GM12878 (cell line): ENCODE measurements at regions not wholly inside any gene's neighbourhood (a gene's known extent, or its start where the extent isn't known, plus 50 kb on each side); places are given as distances from the start of the nearest gene placed in this dataset.

Experiments
- ATAC-seq: fragments of 200-7000 bp; cut with Tn5 transposase; 3 replicates; pipeline ENCODE4 v1.9.1; 2020; ENCODE audit warnings: mild to moderate bottlenecking, moderate library complexity
- BruUV-seq: library from RNA; stranded (reverse); fragments of 400-500 nt; replicated peaks from 2 replicates; lab custom pipeline; 2021; lab: Mats Ljungman, UMichigan
- CTCF ChIA-PET: fragments of 300-600 bp; sonication (Branson Sonifier 250); formaldehyde crosslinking; extraction: SDS; loops from one replicate; lab custom pipeline; 2021; ENCODE audit warnings: inconsistent platforms; lab: Yijun Ruan, JAX
- POLR2A ChIA-PET: fragments of 350-600 bp; formaldehyde crosslinking; extraction: SDS; loops from one replicate; lab custom pipeline; 2021; ENCODE audit warnings: inconsistent platforms; lab: Charles Lee
- RAD21 ChIA-PET: fragments of 300-600 bp; sonication (Branson Sonifier 250); formaldehyde crosslinking; loops from one replicate; lab custom pipeline; 2023; ENCODE audit warnings: antibody characterized with exemption; ENCODE audit not compliant: unreplicated experiment; lab: Charles Lee
- SMC1A ChIA-PET: fragments of 300-600 bp; sonication (Branson Sonifier 250); formaldehyde crosslinking; loops from one replicate; lab custom pipeline; 2023; ENCODE audit not compliant: unreplicated experiment, uncharacterized antibody; lab: Charles Lee
- DNase-seq: peaks from one replicate; pipeline ENCODE4 v3.0.0-alpha.2; 2011; ENCODE audit warnings: low read depth, low spot score
- FAIRE-seq: peaks from 3 replicates; lab custom pipeline; 2011; peaks lifted over from hg19 to GRCh38; lab: Jason Lieb, UNC
- H2AFZ ChIP-seq: 2 replicates; pipeline ENCODE4 v1.6.0; 2011; ENCODE audit warnings: low read depth, low read length, control low read depth; ENCODE audit not compliant: control insufficient read depth
- H3K27ac ChIP-seq: 2 replicates; pipeline ENCODE4 v1.5.1; 2011; ENCODE audit warnings: control low read depth; ENCODE audit not compliant: control insufficient read depth, insufficient read depth
- H3K27me3 ChIP-seq, 2 experiments: replicated peaks in 1 of 2; 2 replicates each; pipeline versions ENCODE4 v1.6.0 to v1.6.1; 2011; ENCODE audit warnings: low read length in 1 of 2; ENCODE audit not compliant: control insufficient read depth in 2 of 2, insufficient read depth in 2 of 2
- H3K36me3 ChIP-seq, 2 experiments: 2 replicates each; pipeline ENCODE4 v1.5.1; 2011; ENCODE audit warnings: low read length in 1 of 2; ENCODE audit not compliant: control insufficient read depth in 2 of 2, insufficient read depth in 2 of 2
- H3K4me1 ChIP-seq: 2 replicates; pipeline ENCODE4 v1.6.1; 2011; ENCODE audit warnings: mild to moderate bottlenecking, low read length, moderate library complexity, mixed read lengths; ENCODE audit not compliant: control insufficient read depth, insufficient read depth
- H3K4me2 ChIP-seq: 2 replicates; pipeline ENCODE4 v1.6.0; 2011; ENCODE audit warnings: control low read depth; ENCODE audit not compliant: control insufficient read depth, insufficient read depth
- H3K4me3 ChIP-seq: fragments of 200-600 bp; sonication (generic); 2 replicates; pipeline ENCODE4 v1.5.1; 2016
- H3K79me2 ChIP-seq: 2 replicates; pipeline ENCODE4 v1.6.0; 2011; ENCODE audit warnings: low read length; ENCODE audit not compliant: control insufficient read depth, insufficient read depth
- H3K9ac ChIP-seq: 2 replicates; pipeline ENCODE4 v1.8.0; 2011; ENCODE audit warnings: low read length, control low read depth, mixed read lengths; ENCODE audit not compliant: control insufficient read depth, insufficient read depth
- H3K9me3 ChIP-seq: replicated peaks from 3 replicates; pipeline ENCODE4 v1.5.1; 2011; ENCODE audit warnings: mild to moderate bottlenecking, low read length; ENCODE audit not compliant: control insufficient read depth, insufficient read depth
- H4K20me1 ChIP-seq: 2 replicates; pipeline ENCODE4 v1.6.0; 2011; ENCODE audit not compliant: control insufficient read depth, insufficient read depth
- FOS ChIP-seq: IDR thresholded peaks from 3 replicates; pipeline ENCODE4 v1.6.1; 2011; ENCODE audit warnings: borderline replicate concordance; ENCODE audit not compliant: insufficient read length; ENCODE audit errors: extremely low read depth
- KDM1A ChIP-seq: fragments of 200-600 bp; sonication (generic); IDR thresholded peaks from 2 replicates; pipeline ENCODE4 v1.6.1; 2016; ENCODE audit warnings: borderline replicate concordance
- MEF2A ChIP-seq: IDR thresholded peaks from 2 replicates; pipeline ENCODE4 v1.6.1; 2011; ENCODE audit warnings: low read depth, mild to moderate bottlenecking, low read length, moderate library complexity; ENCODE audit not compliant: insufficient read depth
- POLR2A ChIP-seq: IDR thresholded peaks from 2 replicates; pipeline ENCODE4 v1.6.1; 2011; ENCODE audit warnings: low read depth, mild to moderate bottlenecking, low read length
- RELA ChIP-seq: fragments of 450-650 bp; IDR thresholded peaks from 2 replicates; pipeline ENCODE4 v1.8.0; 2014; ENCODE audit warnings: borderline replicate concordance; ENCODE audit not compliant: partially characterized antibody
- RUNX3 ChIP-seq: IDR thresholded peaks from 2 replicates; pipeline ENCODE4 v1.6.1; 2012; ENCODE audit warnings: low read length, inconsistent platforms
- SPI1 ChIP-seq: IDR thresholded peaks from 2 replicates; pipeline ENCODE4 v1.6.1; 2011; ENCODE audit warnings: low read depth, mild to moderate bottlenecking, low read length, moderate library complexity, borderline replicate concordance; ENCODE audit not compliant: insufficient read depth
- ZNF217 ChIP-seq: fragments of 450-650 bp; IDR thresholded peaks from 2 replicates; pipeline ENCODE4 v1.6.1; 2017; ENCODE audit warnings: antibody characterized with exemption, mild to moderate bottlenecking
- ZNF24 ChIP-seq: fragments of 450-650 bp; IDR thresholded peaks from 2 replicates; pipeline ENCODE4 v1.6.1; 2017; ENCODE audit warnings: antibody characterized with exemption, mild to moderate bottlenecking
- WGBS: methylation state at CpG from one replicate; pipeline ENCODE4 v1.1.6; 2016; ENCODE audit warnings: low lambda C conversion rate; ENCODE audit not compliant: insufficient replicate concordance, insufficient coverage; ENCODE audit errors: missing lambda C conversion rate; 5-methylcytosine and 5-hydroxymethylcytosine counted together
- in situ Hi-C: fragments of 300-500 bp; cut with MboI; formaldehyde crosslinking; loops from 9 replicates; pipeline ENCODE4 v1.14.3; 2018; ENCODE audit warnings: mixed read lengths
- intact Hi-C: fragments of 100-400 bp; cut with micrococcal nuclease; formaldehyde crosslinking; loops from one replicate; pipeline ENCODE4 v1.14.2; 2022; ENCODE audit not compliant: unreplicated experiment
- TF ChIP-seq, protein P1 (sequence below): IDR thresholded peaks from 2 replicates; pipeline ENCODE4 v1.6.1; 2012; ENCODE audit warnings: low read depth, low read length, improper control_type of control experiment
- TF ChIP-seq, protein P2 (sequence below): IDR thresholded peaks from 2 replicates; pipeline ENCODE4 v1.6.1; 2011; ENCODE audit warnings: low read depth, low read length, improper control_type of control experiment, borderline replicate concordance
- TF ChIP-seq, protein P3 (sequence below): IDR thresholded peaks from 2 replicates; pipeline ENCODE4 v1.6.1; 2012; ENCODE audit warnings: low read depth, low read length, improper control_type of control experiment
- TF ChIP-seq, protein P4 (sequence below), 3 experiments: IDR thresholded peaks in 2 of 3; conservative IDR thresholded peaks in 1 of 3; 2 replicates each; pipeline ENCODE4 v1.5.1; 2011; ENCODE audit warnings: low read depth in 3 of 3, low read length in 3 of 3, mild to moderate bottlenecking in 3 of 3, control low read depth in 2 of 3, moderate library complexity in 2 of 3, inconsistent platforms in 1 of 3, mixed read lengths in 1 of 3; ENCODE audit not compliant: control insufficient read depth in 2 of 3, insufficient read depth in 1 of 3; ENCODE audit errors: extremely low read depth in 1 of 3
- TF ChIP-seq, protein P5 (sequence below): fragments of 150-350 bp; IDR thresholded peaks from 2 replicates; pipeline ENCODE4 v1.6.1; 2016; ENCODE audit warnings: low read depth, low read length

DNA sequence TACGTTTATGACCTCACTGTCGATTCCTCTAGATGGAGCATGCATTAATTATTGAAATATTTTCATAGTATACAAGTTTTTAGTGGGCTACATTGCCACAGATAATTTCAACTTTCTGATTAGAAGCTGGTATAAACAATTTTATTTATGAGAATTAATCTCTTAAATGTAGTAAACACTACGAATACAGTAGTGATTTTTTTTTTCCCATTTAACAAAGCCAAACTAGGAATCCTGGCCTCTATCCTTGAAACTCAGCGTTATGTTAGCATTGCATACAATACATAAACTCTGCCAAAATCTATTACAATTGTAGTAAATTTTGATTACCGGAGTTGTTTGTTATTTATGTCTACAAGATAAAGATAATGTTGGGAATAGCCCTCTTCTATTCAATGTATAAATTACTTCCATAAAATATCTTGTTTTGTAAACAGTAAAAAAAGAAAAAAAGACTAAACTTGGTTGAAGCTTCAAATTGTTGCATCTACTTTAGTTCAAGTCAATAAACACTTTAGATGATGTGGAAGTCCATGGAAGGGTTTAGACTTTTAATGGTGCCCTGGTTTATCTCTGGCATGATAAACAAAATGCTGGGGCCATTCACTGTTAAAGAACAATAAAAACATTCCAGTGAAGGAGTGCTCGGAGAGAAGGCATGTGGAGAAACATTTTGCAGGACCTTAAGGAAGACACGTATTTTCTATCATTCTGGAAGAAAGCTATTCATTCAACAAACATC lies 77.3 kb upstream of the NR2F2 start (continued):
- TF ChIP-seq MEF2A (no peak), ZNF217 (no peak), ZNF24 (no peak), FOS (no peak), POLR2A (no peak)

DNA sequence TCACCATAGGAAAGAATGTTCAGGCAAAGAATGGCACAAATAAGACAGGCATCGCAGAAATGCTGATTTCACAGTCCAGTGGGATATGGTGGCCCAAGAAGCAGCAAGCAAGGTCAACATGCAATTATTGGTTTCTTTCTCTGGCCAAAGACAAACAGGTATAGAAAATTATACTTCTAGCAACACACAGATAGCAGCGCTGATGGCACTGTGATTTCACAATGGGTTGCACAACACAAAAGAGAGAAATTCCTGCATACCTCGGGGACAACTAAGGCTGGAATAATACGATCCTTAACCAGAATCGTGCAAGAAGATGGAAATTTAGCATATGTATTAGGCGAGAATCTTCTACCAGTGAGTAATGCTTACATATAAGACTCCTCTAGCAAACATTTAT lies 76.3 kb upstream of the NR2F2 start:
- in situ Hi-C loops: no loop called here
- H3K4me3 ChIP-seq: no peak overlapping the region
- no peaks in the 10 kb centered on the region for H3K36me3 ChIP-seq
- H3K4me1 ChIP-seq: no peaks in the 10 kb centered on the region
- no peak overlapping the region for H3K27ac ChIP-seq
- no peak overlapping the region for H3K4me2 ChIP-seq
- no peak for ATAC-seq
- TF ChIP-seq RELA: no peak
- TF ChIP-seq MEF2A: no peak
- no peak for TF ChIP-seq KDM1A
- no peak for TF ChIP-seq SPI1
- TF ChIP-seq, protein P1, sequence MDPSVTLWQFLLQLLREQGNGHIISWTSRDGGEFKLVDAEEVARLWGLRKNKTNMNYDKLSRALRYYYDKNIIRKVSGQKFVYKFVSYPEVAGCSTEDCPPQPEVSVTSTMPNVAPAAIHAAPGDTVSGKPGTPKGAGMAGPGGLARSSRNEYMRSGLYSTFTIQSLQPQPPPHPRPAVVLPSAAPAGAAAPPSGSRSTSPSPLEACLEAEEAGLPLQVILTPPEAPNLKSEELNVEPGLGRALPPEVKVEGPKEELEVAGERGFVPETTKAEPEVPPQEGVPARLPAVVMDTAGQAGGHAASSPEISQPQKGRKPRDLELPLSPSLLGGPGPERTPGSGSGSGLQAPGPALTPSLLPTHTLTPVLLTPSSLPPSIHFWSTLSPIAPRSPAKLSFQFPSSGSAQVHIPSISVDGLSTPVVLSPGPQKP: no peak
- TF ChIP-seq, protein P2, sequence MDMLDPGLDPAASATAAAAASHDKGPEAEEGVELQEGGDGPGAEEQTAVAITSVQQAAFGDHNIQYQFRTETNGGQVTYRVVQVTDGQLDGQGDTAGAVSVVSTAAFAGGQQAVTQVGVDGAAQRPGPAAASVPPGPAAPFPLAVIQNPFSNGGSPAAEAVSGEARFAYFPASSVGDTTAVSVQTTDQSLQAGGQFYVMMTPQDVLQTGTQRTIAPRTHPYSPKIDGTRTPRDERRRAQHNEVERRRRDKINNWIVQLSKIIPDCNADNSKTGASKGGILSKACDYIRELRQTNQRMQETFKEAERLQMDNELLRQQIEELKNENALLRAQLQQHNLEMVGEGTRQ: no peak
- TF ChIP-seq, protein P3, sequence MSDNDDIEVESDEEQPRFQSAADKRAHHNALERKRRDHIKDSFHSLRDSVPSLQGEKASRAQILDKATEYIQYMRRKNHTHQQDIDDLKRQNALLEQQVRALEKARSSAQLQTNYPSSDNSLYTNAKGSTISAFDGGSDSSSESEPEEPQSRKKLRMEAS: no peak
- TF ChIP-seq, protein P4, sequence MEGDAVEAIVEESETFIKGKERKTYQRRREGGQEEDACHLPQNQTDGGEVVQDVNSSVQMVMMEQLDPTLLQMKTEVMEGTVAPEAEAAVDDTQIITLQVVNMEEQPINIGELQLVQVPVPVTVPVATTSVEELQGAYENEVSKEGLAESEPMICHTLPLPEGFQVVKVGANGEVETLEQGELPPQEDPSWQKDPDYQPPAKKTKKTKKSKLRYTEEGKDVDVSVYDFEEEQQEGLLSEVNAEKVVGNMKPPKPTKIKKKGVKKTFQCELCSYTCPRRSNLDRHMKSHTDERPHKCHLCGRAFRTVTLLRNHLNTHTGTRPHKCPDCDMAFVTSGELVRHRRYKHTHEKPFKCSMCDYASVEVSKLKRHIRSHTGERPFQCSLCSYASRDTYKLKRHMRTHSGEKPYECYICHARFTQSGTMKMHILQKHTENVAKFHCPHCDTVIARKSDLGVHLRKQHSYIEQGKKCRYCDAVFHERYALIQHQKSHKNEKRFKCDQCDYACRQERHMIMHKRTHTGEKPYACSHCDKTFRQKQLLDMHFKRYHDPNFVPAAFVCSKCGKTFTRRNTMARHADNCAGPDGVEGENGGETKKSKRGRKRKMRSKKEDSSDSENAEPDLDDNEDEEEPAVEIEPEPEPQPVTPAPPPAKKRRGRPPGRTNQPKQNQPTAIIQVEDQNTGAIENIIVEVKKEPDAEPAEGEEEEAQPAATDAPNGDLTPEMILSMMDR (IDR thresholded peaks at IDR 0.05 in 2 of 3, conservative IDR thresholded peaks at IDR 0.05 in 1 of 3; ENCODE audit: control insufficient read depth in 2 of 3, extremely low read depth in 1 of 3, insufficient read depth in 1 of 3, low read depth in 3 of 3, low read length in 3 of 3): no peak
- TF ChIP-seq, protein P5, sequence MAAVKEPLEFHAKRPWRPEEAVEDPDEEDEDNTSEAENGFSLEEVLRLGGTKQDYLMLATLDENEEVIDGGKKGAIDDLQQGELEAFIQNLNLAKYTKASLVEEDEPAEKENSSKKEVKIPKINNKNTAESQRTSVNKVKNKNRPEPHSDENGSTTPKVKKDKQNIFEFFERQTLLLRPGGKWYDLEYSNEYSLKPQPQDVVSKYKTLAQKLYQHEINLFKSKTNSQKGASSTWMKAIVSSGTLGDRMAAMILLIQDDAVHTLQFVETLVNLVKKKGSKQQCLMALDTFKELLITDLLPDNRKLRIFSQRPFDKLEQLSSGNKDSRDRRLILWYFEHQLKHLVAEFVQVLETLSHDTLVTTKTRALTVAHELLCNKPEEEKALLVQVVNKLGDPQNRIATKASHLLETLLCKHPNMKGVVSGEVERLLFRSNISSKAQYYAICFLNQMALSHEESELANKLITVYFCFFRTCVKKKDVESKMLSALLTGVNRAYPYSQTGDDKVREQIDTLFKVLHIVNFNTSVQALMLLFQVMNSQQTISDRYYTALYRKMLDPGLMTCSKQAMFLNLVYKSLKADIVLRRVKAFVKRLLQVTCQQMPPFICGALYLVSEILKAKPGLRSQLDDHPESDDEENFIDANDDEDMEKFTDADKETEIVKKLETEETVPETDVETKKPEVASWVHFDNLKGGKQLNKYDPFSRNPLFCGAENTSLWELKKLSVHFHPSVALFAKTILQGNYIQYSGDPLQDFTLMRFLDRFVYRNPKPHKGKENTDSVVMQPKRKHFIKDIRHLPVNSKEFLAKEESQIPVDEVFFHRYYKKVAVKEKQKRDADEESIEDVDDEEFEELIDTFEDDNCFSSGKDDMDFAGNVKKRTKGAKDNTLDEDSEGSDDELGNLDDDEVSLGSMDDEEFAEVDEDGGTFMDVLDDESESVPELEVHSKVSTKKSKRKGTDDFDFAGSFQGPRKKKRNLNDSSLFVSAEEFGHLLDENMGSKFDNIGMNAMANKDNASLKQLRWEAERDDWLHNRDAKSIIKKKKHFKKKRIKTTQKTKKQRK: no peak
- TF ChIP-seq RUNX3: no peak
- H4K20me1 ChIP-seq: no peaks in the 10 kb centered on the region
- H3K9me3 ChIP-seq: no peaks in the 10 kb centered on the region
- FAIRE-seq: no peak
- intact Hi-C loops: no loop called here
- no peaks in the 10 kb centered on the region for H3K79me2 ChIP-seq
- DNase-seq: no peak
- ChIA-PET RAD21 (no interaction called here), CTCF (interaction anchor here (0.9 kb wide), 1 partner anchor 965 kb away, joined by 3 read pairs; no protein-coding TSS in a partner anchor), POLR2A (no interaction called here), SMC1A (no interaction called here)
- 20% methylated on average over 6 of the region's 6 CpGs for WGBS
- no peak overlapping the region for H2AFZ ChIP-seq
- H3K9ac ChIP-seq: no peak overlapping the region
- no TSS peak for BruUV-seq
- H3K27me3 ChIP-seq: no peaks in the 10 kb centered on the region
